Gastroesophageal sphincter (tissue), 3 donors: ENCODE measurements at regions not wholly inside any gene's neighbourhood (a gene's known extent, or its start where the extent isn't known, plus 50 kb on each side); places are given as distances from the start of the nearest gene placed in this dataset.

ENCODE experiments used
- POLR2A ChIP-seq, 2 donors: fragments of 450-650 bp; IDR thresholded peaks; one replicate each; pipeline ENCODE4 v1.6.1; 2017; ENCODE audit warnings: antibody characterized with exemption in 2 of 2, mild to moderate bottlenecking in 2 of 2, moderate library complexity in 1 of 2
- TF ChIP-seq, protein P1 (sequence below), 4 experiments: fragments of 200-600 bp in 2 of 4; fragments of 450-650 bp in 2 of 4; sonication (generic) in 1 of 4; IDR thresholded peaks; one replicate each; pipeline ENCODE4 v1.5.1; 2017 to 2019; ENCODE audit warnings: antibody characterized with exemption in 4 of 4, mild to moderate bottlenecking in 2 of 4, moderate library complexity in 2 of 4

DNA sequence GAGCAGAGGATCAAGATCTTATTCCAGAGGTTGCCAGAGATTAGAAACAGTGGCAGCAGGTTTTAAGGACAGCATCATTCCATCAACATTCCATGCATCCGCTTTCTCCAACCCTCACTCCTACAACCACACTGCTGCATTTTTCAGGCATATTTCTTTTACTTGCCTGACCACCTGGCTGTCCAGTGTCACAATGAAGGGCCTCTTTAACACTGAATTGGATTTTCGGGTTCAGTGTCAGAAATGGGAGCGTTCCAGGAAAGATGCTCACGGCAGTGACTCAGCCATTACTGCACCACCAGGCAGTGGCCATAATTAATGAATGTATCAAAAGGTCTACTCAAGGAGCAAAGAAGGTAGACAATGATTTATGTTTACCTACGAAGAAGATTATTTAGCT, 200.4 kb upstream of the ESRRG start:
- TF ChIP-seq, protein P1, sequence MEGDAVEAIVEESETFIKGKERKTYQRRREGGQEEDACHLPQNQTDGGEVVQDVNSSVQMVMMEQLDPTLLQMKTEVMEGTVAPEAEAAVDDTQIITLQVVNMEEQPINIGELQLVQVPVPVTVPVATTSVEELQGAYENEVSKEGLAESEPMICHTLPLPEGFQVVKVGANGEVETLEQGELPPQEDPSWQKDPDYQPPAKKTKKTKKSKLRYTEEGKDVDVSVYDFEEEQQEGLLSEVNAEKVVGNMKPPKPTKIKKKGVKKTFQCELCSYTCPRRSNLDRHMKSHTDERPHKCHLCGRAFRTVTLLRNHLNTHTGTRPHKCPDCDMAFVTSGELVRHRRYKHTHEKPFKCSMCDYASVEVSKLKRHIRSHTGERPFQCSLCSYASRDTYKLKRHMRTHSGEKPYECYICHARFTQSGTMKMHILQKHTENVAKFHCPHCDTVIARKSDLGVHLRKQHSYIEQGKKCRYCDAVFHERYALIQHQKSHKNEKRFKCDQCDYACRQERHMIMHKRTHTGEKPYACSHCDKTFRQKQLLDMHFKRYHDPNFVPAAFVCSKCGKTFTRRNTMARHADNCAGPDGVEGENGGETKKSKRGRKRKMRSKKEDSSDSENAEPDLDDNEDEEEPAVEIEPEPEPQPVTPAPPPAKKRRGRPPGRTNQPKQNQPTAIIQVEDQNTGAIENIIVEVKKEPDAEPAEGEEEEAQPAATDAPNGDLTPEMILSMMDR (IDR thresholded peaks at IDR 0.05) = no peak
- no peak for TF ChIP-seq POLR2A (IDR thresholded peaks at IDR 0.05)
